Retina (tissue), 1 donor: ENCODE measurements at regions not wholly inside any gene's neighbourhood (a gene's known extent, or its start where the extent isn't known, plus 50 kb on each side); places are given as distances from the start of the nearest gene placed in this dataset.

ENCODE experiments used
- DNase-seq: peaks from one replicate; pipeline ENCODE4 v3.0.0-alpha.2; 2016

DNA sequence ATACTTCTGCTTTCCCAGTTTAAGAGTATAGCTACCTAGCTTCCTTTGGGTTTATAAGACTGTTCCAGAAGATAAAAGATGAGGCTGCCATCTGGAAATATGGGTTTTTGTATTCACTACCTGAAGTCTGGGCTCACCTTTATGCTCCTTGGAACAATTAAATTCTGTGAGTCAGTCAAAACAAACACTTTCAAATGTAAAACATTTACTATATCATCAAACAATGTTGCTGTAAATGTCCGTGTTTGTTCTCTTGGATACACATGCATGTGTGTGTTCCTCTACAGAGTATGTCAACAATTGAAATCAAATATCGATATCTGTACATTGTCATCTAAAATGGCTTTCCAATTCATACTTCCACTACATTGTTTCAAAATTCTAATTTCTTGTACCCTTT is 525.6 kb downstream of the MDFIC start:
- no peak for DNase-seq

DNA sequence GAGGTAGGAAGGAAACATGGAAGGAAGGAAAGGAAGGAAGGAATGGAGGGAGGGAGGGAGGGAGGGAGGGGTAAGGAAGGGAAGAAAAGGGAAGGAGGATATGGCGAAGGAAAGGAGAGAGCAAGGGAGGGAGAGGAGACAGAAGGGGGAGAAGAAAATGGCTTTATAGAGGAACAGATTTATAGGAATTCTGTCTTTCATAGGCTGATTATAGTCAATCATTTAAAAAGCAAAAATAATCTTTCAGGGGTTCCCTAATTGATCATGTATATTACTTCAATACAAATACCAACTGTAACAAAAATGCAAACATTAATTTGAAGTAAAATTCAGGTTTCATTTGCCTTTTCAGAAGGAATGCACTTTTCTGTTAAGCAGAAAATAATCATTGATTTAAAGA is 519.1 kb downstream of the MDFIC start:
- DNase-seq = no peak

DNA sequence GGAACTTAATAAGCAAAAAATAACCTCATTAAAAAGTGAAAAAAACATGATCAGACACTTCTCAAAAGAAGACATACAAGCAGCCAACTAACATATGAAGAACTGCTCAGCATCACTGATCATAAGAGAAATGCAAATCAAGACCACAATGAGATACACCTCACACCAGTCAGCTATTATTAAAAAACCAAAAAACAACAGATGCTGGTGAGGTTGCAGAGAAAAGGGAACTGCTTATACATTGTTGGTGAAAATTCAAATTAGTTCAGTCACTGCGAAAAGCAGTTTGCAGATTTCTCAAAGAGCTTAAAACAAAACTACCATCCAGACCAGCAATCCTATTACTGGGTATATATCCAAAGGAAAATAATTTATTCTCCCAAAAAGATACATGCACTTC is 513.3 kb downstream of the MDFIC start:
- DNase-seq = no peak

DNA sequence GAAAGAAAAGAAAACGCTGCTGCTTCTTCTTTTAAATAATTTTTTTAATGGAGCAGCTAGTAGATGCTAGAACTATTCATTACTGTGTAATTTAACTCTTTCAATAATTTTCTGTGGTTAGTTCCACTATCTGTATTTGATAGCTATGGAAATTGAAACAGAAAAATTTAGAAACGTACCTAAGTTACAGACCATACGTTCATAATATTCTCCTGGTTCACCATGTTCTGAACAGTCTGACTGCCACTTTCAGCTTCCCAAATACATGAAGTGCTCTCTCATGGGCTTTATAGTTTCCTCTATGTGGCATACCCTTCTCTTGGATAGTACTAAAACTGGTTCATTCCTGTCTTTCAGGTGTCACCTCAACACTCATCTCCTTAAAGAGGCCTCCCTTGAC is 508.0 kb downstream of the MDFIC start:
- no peak for DNase-seq

DNA sequence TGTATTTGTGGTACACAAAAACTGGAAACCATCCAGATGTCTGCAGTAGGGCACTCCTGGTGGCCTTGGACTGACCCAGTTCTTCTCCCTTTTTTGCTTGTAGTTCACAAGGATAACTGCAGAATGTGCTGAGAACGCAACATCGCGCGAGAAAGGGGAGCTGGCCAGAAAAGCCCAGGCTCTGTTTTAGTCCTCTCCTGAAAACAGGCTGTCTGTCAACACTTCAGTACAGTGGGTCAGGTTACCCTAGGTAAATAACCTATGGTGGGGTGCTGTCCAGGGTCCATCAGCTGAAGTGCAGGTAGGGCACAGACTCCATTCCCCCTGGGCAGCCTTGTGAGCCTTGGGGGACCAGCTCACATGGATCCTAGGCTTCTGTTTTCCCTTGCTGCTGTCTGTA is 495.8 kb downstream of the MDFIC start:
- DNase-seq = no peak

DNA sequence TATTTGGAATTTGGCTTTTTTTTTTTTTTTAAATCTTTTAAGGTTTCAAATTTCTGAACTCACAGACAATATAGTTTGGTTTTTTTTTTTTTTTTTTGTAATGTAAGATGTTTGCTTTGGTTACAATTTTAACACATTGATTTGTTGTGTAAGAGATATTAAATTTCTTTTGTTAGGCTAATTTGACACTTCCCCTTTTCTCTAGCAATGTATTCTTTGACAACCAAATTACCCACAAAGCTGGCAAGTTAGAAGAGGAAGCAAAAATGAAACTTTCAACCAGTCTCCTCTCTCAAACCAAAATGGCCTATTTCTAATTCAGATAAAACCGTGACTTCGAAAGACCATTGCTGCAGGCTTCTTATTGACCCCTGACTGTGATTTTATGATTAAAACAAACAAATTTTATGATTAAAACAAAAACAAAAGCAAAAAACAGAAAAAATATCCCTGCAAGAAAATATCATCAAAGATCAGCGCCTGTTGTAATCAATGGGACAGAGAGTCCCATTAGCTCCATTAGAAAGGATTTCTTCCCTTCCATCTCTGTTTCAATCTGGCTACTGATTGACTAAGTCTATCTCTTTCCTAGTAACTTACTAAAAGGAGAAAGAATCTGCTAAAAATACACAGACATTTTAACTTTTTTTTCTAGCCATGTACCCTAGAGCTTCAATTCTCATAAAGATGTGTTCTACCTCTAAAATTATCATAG is 489.2 kb downstream of the MDFIC start:
- DNase-seq = no peak

DNA sequence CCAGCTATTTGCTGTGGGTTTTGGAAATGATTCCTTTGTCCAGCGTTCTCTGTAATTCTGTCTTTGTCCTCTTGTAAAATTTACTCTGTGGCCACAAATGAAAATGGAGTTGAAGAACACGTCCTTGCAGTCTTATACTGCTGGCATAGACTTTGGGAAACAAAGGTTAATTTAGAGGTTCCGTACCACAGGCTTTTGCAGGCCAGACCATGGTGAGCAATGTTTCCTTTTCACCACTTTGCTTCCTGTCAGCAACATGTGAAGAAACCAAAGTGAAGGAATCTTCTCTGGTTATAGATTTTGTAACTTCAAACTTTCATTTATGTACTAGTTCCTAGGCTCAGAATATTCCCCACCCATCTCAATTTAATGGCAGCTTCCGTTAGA is 488.5 kb downstream of the MDFIC start:
- DNase-seq = no peak

DNA sequence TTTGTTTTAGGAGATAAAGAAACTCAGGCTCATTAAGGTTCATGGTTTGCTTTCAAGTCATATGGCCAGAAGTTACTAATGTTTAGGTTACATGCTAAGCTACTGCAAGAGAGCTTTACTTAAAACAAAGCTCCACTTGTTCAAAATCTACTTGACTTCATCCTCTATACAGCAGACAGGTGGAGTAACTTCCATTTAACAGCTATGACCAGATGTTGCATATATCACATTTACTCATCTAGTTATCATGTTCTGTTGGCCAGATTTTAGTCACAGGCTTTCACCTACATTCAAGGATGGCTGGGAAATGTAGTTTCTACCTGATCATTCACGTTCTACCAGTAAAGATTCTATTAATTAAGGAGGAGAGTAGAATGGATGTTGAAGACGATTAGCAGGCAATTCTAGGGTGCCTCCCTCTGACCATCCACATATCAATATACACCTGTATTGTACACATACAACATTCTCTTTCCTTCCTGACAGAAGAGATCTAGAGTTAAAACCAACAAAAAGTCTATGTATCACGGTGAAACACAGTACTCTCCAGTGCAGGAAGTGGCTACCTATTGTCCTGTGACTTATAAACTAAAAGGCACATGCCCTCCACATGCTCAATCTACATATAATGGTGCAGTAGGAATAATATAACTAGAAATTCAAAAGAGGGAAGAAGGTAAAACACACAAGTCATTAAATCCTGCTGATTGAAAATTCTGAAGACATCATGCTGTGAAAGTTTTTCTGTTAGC is 488.0 kb downstream of the MDFIC start:
- DNase-seq = no peak

DNA sequence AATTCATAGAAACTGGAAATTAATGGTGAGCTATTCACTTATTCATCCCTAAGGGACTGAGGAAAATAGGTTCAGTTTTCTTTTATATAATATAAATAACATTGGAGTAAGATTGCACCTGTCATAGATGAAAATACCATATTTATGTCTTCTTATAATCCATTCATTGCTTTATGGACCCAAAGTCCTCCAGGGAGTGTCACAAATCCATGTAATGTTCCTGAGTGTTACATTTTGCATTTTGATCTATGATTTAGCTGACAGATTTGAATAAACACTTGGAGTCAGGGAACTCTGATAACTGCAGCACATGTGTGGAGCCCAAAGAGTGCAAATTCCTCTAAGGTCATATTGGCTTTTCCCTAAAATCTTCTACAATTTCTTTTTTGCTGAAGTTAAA is 484.3 kb downstream of the MDFIC start:
- no peak for DNase-seq

DNA sequence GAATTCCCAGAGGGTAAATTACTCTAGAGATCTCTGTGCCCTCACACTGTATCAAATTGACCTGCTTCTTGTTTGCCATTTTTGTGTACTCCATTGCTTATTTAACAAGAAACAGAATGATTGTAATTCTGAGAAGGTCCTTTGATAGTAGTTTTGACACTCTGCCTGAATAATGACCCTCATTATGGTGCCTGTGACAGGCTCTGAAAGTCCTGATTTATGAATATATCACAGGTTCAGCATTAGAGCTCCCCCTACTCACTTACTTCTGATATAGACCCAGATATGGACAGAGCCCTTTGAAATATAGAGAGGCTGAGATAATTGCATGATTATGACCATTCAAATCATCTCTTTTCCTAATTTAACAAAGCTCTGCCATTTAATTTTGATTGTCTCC is 465.2 kb downstream of the MDFIC start:
- no peak for DNase-seq

DNA sequence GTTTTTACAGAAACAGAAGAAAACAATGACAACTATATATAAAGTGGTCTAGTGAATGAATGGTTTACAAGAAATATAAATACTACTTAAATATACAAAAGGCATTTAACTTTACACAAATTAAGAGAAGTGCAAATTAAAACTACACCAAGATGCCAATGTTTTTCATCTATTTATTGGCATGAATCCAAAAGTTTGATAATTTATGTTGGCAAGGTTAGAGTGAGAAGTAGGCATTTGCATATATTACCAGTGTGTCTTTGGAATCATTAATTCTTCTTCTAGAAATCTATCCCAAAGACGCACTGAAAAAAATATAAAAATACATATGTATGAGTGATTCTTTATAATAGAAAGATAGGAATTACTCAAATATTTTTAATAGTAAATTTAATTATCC is 457.4 kb downstream of the MDFIC start:
- no peak for DNase-seq

DNA sequence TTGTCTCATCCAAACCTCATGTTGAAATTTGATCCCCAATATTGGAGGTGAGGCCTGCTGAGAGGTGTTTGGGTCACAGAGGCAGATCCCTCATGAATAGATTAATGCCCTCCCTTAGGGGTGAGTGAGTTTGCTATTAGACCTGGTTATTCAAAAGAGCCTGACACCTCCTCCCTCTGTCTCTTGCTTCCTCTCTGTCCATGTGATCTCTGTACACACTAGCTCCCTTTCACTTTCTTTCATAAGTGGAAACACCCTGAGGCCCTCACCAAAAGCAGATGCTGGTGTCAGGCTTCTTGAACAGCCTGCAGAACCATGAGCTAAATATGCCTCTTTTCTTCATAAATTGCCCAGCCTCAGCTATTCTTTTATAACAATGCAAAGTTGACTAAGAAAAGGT is 447.1 kb downstream of the MDFIC start:
- DNase-seq = no peak

DNA sequence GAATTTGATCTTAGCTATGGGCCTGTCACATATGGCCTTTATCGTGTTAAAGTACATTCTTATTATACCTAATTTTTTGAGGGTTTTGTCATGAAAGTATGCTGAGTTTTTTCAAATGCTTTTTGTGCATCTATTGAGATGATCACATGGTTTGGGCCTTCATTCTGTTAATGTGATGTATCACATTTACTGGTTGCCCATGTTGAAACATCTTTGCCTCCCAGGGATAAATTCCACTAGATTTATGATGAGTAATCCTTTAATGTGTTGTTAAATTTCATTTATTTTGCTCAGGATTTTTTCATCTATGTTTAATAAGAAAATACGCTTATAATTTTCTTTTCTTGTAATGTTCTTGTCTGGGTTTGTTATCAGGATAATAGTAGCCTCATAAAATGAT is 442.0 kb downstream of the MDFIC start:
- DNase-seq = no peak

DNA sequence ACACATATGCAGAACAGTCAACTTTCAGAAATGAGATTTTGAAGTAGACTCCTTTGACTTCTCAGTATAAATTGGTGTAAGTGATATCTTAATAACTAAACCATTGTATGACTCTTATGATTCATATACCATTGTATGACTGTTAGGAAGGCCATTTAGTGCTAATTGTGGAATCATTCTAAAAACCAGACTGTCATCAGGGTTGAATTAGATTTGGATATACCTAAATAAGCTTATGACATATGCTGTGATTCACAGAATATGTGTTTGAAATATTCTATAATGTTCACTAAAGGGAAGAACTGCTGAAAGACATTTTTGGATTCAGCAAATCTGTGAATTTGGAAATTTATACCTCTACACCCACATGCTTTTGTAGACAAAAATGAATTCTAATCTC is 438.1 kb downstream of the MDFIC start:
- no peak for DNase-seq

DNA sequence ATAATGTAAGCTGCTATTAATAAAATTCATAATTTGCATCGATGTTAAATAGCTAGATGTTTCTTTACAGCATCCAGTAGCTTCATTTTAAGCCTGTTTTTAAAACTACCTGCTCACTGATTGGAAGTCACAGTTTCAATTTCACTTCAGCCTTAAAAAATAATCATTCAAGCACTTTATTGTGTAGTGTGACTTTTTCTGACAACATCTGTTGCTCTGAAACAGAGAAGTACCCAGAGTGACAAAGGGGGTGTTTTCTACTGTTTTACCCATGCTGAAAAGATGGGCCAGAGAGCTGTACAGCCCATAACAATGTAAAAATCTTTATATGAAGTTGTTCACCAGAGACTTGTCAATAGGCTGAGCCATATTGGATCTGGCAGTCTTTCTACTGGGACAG is 437.2 kb downstream of the MDFIC start:
- DNase-seq = no peak

DNA sequence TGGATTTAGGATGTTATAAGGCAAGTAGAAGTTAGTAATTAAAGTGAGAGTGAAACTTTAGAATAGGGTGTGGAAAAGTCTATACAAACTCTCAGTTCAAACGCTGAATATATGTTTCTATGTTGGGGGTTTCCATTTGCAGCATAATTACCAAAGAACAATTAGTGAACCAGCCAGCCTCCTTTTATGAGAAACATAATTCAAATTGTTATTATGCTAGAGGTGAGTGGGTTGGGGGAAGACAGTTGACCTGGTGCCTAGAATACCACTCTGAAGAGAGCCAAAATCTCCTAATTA is 435.8 kb downstream of the MDFIC start:
- DNase-seq = no peak

DNA sequence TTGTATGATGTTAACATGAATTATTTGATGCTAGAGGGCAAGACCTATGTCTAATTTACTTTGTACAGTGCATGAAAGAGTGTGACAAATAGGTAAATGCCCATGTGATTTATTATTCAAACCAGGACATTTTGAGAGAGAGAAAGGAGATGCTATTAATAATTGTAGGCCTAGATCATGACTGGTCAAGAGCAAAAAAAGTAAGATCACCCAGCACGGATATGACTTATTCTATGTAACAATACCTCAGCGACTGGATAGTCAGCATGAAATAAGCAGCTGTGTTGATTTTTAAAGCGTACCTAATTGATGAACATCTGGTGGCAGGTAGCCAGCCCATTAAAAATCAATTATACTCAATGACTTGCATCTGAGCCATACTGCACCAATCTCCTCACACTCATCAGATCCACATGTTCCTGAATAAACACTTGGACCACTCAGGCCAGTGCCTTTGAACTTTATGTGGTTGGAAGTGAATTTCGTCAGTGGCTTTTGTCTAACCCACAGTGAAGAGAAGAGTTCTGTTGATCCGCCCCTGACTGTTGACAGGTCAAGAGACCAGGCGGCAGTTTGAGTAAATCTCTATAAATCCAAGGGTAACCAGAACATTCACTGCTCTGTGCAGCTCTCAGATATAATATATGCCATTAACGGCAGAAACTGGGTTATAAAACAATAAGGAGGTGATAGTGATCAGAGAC is 435.3 kb downstream of the MDFIC start:
- DNase-seq = peak; percentile 12

DNA sequence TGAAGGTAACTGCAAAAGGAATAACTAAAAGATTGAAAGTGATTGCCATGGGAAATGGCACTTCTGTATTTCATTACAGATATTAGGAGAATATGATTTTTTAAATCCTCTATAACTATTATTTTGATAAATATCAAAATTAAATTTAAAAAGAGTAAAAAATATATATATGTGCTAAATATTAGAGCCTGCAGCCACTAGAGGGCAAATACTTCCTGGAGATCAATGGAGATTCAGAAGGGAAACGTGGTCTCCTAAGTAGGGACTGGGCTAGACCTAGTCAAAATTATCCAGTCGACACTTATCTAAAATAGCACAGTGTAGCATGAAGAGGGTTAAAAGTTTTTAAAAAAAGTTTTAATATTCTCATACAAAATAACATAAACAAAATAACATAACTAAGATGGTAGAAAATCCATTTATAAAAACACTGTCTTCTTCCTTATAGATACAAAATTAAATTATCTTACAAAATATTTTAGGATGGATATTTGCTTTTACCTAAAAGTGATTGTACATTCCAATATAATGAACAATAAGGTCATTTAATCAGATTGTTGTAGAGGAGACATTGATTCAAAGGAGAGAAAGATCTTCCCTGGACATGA is 434.3 kb downstream of the MDFIC start:
- no peak for DNase-seq

DNA sequence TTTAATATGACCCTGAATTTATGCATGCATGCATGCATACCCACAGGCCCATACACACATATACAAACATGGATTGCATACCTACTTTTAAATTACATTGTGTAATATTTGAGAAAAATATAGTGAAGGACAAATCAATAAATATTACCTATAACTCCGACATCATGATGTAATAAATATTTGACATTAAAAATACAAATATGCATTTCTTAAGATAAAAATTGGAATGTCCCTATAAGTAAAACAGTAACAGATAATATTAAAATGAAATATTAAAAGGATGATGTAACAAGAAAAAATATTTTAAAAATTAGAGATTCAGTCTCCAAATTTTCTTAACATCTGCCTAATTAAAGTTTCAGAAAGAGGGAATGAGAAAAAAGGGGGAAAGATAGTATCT is 433.0 kb downstream of the MDFIC start:
- DNase-seq = no peak

DNA sequence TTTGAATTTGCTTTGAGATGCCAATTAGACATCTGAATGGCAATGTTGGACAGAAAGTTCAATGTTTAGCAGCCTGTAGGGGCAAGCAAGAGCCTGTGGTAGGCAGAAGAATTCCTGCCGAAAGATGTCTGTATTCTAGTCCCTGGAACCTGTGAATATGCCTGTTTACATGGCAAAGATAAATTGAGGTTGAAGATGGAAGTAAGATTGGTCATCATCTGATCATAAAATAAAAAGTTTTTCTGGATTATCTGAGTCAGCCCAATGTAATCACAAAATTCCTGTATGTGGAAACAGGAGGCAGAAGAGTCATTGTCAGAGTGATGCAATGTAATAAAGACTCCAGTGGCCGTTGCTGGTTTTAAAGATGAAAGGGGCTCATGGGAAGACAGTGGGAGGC is 430.5 kb downstream of the MDFIC start:
- no peak for DNase-seq

DNA sequence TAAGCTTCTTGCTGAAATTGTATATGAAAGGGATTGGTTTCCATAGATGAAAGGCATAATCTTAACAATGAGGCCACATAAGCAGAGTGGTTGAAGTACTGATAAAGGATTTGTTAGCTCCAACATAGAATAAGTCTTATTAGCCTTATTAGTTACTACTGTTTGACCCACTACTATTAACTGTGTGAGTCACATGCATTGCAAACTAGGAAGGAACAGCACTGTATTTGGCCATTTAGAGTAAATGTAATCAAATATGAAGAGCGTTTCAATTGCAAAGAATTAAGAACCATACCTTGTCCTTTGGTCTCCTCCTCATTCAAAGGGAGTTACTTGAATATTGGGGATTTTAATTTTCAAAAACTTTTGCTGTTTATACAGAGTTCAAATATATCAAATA is 428.9 kb downstream of the MDFIC start:
- DNase-seq = no peak

DNA sequence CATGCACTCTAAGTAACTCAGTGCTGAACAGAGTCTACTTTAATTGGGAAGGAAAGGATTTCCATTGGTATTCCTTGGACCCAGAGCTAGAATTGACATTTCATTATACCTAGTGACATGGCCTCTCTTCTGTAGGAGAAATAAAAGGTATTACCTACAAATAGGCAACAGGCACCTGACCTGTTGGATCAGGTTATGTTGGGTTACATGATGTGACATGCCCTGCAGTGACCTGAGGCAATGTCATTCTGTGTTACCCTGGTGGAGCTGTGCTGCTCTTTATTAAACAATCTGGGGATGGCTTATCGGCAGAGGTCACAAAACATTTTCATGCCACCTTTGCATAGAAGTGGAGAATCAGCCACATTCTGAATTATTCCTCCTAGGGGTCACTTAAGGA is 427.7 kb downstream of the MDFIC start:
- no peak for DNase-seq

DNA sequence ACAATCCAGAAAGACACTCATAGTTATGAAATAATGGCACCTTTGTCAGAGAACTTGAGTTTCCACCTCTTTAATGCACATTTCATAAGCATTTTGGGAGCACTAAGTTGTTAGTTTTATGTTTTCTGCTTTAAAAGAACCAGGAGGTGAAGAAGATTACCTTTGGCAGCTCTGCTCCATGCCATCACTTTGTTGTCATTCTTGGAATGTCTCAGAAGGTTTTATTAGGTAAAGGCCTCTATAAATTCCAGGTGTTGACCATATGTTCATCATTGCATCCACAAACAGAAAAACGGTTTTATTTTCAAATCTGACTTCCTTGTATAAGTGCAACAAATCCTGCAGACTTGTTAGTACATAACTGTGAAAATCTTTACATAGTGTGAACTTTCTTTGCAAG is 424.8 kb downstream of the MDFIC start:
- DNase-seq = no peak

DNA sequence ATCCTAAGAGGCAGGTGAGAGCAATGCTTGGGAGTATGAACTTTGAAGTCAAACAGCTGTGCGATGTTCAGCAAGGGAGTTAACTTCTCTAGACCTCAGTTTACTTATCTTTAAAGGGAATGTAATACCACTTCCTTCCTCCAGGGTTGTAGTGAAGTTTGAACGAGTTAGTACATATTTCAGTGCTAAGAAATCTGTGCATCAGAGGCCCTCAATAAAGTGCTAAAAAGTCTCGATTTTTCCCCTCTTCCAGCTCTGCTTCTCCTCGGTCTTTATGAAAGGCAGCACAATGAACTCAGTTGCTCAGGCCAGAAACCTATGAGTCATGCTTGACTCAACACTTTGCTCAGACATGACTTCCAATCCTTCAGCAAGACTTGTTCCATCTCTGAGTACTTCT is 418.9 kb downstream of the MDFIC start:
- no peak for DNase-seq
